Peyer's patch (tissue), 4 donors: ENCODE measurements at regions not wholly inside any gene's neighbourhood (a gene's known extent, or its start where the extent isn't known, plus 50 kb on each side); places are given as distances from the start of the nearest gene placed in this dataset.
"Not testable (repeated sequence)": the region's sequence is repeated elsewhere in the genome, so short reads cannot be mapped to it uniquely, and the experiment has no call there.

Source experiments
- CTCF ChIP-seq, 6 experiments: fragments of 450-650 bp in 4 of 6; fragments of 200-600 bp in 2 of 6; sonication (generic) in 1 of 6; IDR thresholded peaks; one replicate each; pipeline ENCODE4 v1.5.1; 2017 to 2019; ENCODE audit warnings: antibody characterized with exemption in 6 of 6, mild to moderate bottlenecking in 3 of 6, moderate library complexity in 1 of 6
- POLR2A ChIP-seq, 2 donors: fragments of 450-650 bp; IDR thresholded peaks; one replicate each; pipeline ENCODE4 v1.5.1; 2017; ENCODE audit warnings: antibody characterized with exemption in 2 of 2, mild to moderate bottlenecking in 2 of 2, moderate library complexity in 2 of 2

- not testable (repeated sequence) for TF ChIP-seq CTCF, POLR2A (IDR thresholded peaks at IDR 0.05)
These were observed 131.0 kb downstream of the PPIAL4A start for GRCh38 chr1:121020350-121021236.
